ENCODE measurements at regions not wholly inside any gene's neighbourhood (a gene's known extent, or its start where the extent isn't known, plus 50 kb on each side); places are given as distances from the start of the nearest gene placed in this dataset.
"Not testable (repeated sequence)": the region's sequence is repeated elsewhere in the genome, so short reads cannot be mapped to it uniquely, and the experiment has no call there.

DNA sequence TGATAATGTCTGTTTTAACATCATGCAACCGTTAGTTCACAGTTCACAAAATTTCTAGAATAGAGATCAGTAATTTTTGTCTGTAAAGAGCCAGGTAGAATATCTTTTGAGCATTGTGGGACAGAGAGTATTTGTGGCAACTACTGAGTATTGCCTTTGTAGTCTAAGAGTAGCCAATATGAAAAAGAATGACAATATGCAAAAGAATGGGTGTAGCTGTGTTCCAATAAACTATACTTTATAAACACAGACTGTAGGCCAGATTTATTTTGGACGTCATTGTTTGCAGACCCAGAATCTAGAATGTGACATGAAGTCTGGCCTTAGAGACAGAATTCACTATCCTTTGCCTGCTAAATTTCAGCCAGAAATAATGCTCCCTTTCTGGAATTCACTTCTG, 694.1 kb upstream of the MMS22L start:
- H3K27ac ChIP-seq (ENCODE audit: low read depth, low read length) = no peak overlapping the region
- Mint-ChIP-seq H3K27ac (no peak overlapping the region), H3K4me3 (no peak overlapping the region), H3K36me3 (ENCODE audit: low read depth) (no peaks in the 10 kb centered on the region), H3K4me1 (no peaks in the 10 kb centered on the region), H3K9me3 (no peaks in the 10 kb centered on the region), H3K27me3 (ENCODE audit: insufficient read depth) (no peaks in the 10 kb centered on the region)
- TF ChIP-seq, protein P1, sequence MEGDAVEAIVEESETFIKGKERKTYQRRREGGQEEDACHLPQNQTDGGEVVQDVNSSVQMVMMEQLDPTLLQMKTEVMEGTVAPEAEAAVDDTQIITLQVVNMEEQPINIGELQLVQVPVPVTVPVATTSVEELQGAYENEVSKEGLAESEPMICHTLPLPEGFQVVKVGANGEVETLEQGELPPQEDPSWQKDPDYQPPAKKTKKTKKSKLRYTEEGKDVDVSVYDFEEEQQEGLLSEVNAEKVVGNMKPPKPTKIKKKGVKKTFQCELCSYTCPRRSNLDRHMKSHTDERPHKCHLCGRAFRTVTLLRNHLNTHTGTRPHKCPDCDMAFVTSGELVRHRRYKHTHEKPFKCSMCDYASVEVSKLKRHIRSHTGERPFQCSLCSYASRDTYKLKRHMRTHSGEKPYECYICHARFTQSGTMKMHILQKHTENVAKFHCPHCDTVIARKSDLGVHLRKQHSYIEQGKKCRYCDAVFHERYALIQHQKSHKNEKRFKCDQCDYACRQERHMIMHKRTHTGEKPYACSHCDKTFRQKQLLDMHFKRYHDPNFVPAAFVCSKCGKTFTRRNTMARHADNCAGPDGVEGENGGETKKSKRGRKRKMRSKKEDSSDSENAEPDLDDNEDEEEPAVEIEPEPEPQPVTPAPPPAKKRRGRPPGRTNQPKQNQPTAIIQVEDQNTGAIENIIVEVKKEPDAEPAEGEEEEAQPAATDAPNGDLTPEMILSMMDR (conservative IDR thresholded peaks at IDR 0.05) = no peak
- no peaks in the 10 kb centered on the region for H3K9me3 ChIP-seq (ENCODE audit: control insufficient read depth, low read length)
- no peak overlapping the region for H3K4me3 ChIP-seq (ENCODE audit: low read length)
- no peaks in the 10 kb centered on the region for H3K4me1 ChIP-seq (ENCODE audit: control insufficient read depth, insufficient read depth, low read length)
- H3K27me3 ChIP-seq (ENCODE audit: control insufficient read depth, insufficient read depth, low read length, poor library complexity, severe bottlenecking) = no peaks in the 10 kb centered on the region
- no peaks in the 10 kb centered on the region for H3K36me3 ChIP-seq (ENCODE audit: control insufficient read depth, insufficient read depth, low read length)
- H3K9ac ChIP-seq (ENCODE audit: extremely low read depth, low read length, poor library complexity, severe bottlenecking) = no peak overlapping the region
- no peak for DNase-seq
- 88 to 100% methylated on average over 1 to 2 of the region's 2 CpGs for WGBS, 2 experiments (ENCODE audit: insufficient coverage in 1 of 2, insufficient read length in 1 of 2)

DNA sequence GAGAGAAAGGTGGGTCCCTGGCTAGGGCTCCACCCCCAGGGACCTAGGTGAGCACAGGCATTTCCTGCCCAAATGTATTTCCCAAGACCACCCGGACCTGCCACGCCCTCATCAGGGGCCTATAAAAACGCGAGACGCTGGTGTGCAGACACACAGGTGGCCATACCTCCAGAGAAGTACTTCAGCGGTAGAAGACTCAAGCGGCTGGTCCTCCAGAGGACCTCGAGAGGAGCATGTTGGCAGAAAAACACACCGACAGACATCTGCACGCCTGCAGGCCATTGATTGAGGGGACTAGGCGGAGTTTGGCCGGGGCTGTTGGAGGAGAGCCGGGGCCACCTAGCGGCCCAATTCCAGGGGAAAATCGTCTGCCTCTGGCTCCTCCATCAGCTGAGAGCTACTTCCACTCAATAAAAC, 695.8 kb upstream of the MMS22L start:
- TF ChIP-seq, protein P1 (conservative IDR thresholded peaks at IDR 0.05) = peak; percentile 81
- 92 to 100% methylated on average over 10 to 15 of the region's 15 CpGs for WGBS, 2 experiments (ENCODE audit: insufficient coverage in 1 of 2, insufficient read length in 1 of 2)
- H3K4me1 Mint-ChIP-seq = no peaks in the 10 kb centered on the region
- DNase-seq = peak; percentile 85
- H3K4me3 Mint-ChIP-seq = peak overlapping the region; percentile 62
- Histone ChIP-seq H3K9me3 (ENCODE audit: control insufficient read depth, low read length) (no peaks in the 10 kb centered on the region), H3K4me1 (ENCODE audit: control insufficient read depth, insufficient read depth, low read length) (no peaks in the 10 kb centered on the region), H3K27me3 (ENCODE audit: control insufficient read depth, insufficient read depth, low read length, poor library complexity, severe bottlenecking) (no peaks in the 10 kb centered on the region), H3K9ac (ENCODE audit: extremely low read depth, low read length, poor library complexity, severe bottlenecking) (no peak overlapping the region), H3K4me3 (ENCODE audit: low read length) (no peak overlapping the region), H3K36me3 (ENCODE audit: control insufficient read depth, insufficient read depth, low read length) (no peaks in the 10 kb centered on the region), H3K27ac (ENCODE audit: low read depth, low read length) (no peak overlapping the region)
- no peaks in the 10 kb centered on the region for H3K27me3 Mint-ChIP-seq (ENCODE audit: insufficient read depth)
- H3K27ac Mint-ChIP-seq = peak overlapping the region; percentile 48
- no peaks in the 10 kb centered on the region for H3K9me3 Mint-ChIP-seq
- no peaks in the 10 kb centered on the region for H3K36me3 Mint-ChIP-seq (ENCODE audit: low read depth)

DNA sequence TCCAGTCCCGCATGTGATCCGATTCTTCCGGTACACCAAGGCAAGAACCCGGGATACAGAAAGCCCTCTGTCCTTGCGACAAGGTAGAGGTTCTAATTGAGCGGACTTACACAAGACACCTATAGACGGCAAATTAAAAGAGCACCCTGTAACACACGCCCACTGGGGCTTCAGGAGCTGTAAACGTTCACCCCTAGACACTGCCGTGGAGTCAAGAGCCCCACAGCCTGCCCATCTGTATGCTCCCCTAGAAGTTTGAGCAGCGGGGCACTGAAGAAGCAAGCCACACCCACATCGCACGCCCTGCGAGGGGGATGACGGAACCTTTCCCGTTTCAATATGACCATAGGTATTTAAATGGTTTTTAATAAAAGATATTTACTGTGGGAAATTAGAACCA, 696.3 kb upstream of the MMS22L start:
- H3K27me3 ChIP-seq (ENCODE audit: control insufficient read depth, insufficient read depth, low read length, poor library complexity, severe bottlenecking); DNase-seq; H3K9me3 ChIP-seq (ENCODE audit: control insufficient read depth, low read length); H3K27me3 Mint-ChIP-seq (ENCODE audit: insufficient read depth); H3K36me3 ChIP-seq (ENCODE audit: control insufficient read depth, insufficient read depth, low read length); H3K4me3 ChIP-seq (ENCODE audit: low read length); H3K9me3 Mint-ChIP-seq; H3K9ac ChIP-seq (ENCODE audit: extremely low read depth, low read length, poor library complexity, severe bottlenecking); H3K4me1 Mint-ChIP-seq; H3K4me1 ChIP-seq (ENCODE audit: control insufficient read depth, insufficient read depth, low read length); H3K36me3 Mint-ChIP-seq (ENCODE audit: low read depth); H3K27ac Mint-ChIP-seq; H3K27ac ChIP-seq (ENCODE audit: low read depth, low read length): not testable (repeated sequence)
- WGBS, 2 experiments (ENCODE audit: insufficient coverage in 1 of 2, insufficient read length in 1 of 2) = 95% methylated on average over 11 to 16 of the region's 16 CpGs
- H3K4me3 Mint-ChIP-seq = peak overlapping the region; percentile 62

DNA sequence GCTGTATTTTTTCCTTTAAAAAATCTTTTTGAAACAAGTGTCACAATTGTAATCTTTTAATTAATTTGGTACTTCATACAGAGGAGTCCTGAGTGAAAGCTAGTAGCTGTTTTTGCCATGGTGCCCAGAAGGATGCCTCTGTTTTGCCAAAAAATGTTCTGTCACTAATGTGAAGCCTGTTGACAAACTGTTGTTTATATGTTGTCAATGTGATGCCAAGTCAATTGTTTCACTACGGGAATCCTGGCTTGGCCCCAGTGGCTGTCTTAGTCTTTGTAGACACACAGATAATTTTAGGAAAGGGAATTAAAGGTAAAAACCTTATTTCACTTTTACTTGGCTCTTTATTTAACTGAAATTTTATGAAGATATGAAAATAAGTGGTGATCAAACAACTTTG, 706.4 kb upstream of the MMS22L start:
- H3K4me1 Mint-ChIP-seq = no peaks in the 10 kb centered on the region
- Histone ChIP-seq H3K9me3 (ENCODE audit: control insufficient read depth, low read length) (no peaks in the 10 kb centered on the region), H3K27me3 (ENCODE audit: control insufficient read depth, insufficient read depth, low read length, poor library complexity, severe bottlenecking) (no peaks in the 10 kb centered on the region), H3K4me3 (ENCODE audit: low read length) (no peak overlapping the region), H3K4me1 (ENCODE audit: control insufficient read depth, insufficient read depth, low read length) (no peaks in the 10 kb centered on the region), H3K9ac (ENCODE audit: extremely low read depth, low read length, poor library complexity, severe bottlenecking) (no peak overlapping the region), H3K36me3 (ENCODE audit: control insufficient read depth, insufficient read depth, low read length) (no peaks in the 10 kb centered on the region), H3K27ac (ENCODE audit: low read depth, low read length) (no peak overlapping the region)
- H3K36me3 Mint-ChIP-seq (ENCODE audit: low read depth) = no peaks in the 10 kb centered on the region
- no peak overlapping the region for H3K27ac Mint-ChIP-seq
- DNase-seq = no peak
- TF ChIP-seq, protein P1 (conservative IDR thresholded peaks at IDR 0.05) = no peak
- H3K27me3 Mint-ChIP-seq (ENCODE audit: insufficient read depth) = no peaks in the 10 kb centered on the region
- H3K9me3 Mint-ChIP-seq = no peaks in the 10 kb centered on the region
- WGBS, 2 experiments (ENCODE audit: insufficient coverage in 1 of 2, insufficient read length in 1 of 2) = 88% methylated on average over 1 of the region's 1 CpG; no CpG with 5 or more reads in 1 of the 2 experiments
- H3K4me3 Mint-ChIP-seq = no peak overlapping the region
